GM18511 (cell line): ENCODE measurements at regions not wholly inside any gene's neighbourhood (a gene's known extent, or its start where the extent isn't known, plus 50 kb on each side); places are given as distances from the start of the nearest gene placed in this dataset.
"Not testable (repeated sequence)": the region's sequence is repeated elsewhere in the genome, so short reads cannot be mapped to it uniquely, and the experiment has no call there.

ENCODE experiments used
- ATAC-seq: cut with Tn5 transposase; IDR thresholded peaks from one replicate; pipeline ENCODE4 v1.9.1; 2021; ENCODE audit warnings: mild to moderate bottlenecking, moderate library complexity; ENCODE audit not compliant: unreplicated experiment

DNA sequence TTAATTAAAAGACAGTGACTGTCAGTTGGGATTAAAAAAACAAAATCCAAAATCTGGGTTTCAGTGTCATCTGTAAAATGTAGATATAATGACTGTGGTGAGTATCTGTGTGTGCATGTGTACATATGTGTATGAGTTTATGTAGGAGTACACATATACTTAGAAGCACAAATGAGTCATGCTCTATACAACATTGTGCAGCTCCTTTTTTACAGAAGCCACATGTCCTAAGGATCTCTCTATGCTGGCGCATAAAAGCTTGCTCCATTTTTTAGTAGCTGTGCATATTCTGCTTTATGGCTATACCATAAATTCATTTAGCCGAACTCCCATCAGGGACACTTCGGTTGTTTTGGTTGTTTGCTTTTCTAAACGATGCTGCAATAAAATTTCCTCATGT, 125.2 kb upstream of the EEF2KMT start:
- no peak for ATAC-seq

DNA sequence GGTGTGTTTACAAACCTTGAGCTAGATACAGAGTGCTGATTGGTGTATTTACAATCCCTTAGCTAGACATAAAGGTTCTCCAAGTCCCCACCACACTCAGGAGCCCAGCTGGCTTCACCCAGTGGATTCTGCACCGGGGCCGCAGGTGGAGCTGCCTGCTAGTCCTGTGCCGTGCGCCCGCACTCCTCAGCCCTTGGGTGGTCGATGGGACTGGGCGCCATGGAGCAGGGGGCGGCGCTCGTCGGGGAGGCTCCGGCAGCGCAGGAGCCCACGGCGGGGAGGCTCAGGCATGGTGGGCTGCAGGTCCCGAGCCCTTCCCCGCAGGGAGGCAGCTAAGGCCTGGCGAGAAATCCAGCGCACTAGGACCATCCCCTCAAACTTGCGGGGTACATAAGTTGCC, 124.2 kb upstream of the EEF2KMT start:
- ATAC-seq: not testable (repeated sequence)

DNA sequence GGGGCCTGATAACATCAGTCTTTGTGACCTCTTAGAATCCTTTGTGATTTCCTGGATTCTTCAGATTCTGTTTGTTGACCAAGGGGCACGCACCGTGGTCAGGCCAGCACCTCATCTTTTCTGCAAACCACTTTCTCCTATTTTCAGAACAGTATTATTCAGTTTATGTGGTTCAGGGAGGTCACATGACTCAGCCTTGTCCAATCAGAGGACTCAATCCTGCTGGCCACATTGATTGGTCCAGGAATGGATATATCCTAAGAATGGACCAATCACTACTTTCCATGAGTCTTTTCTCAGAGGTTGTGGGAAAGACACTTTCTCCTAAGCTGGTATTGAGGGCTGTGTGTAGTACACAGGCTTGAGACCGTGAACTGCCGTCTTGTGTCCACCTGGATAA, 123.1 kb upstream of the EEF2KMT start:
- ATAC-seq: no peak

DNA sequence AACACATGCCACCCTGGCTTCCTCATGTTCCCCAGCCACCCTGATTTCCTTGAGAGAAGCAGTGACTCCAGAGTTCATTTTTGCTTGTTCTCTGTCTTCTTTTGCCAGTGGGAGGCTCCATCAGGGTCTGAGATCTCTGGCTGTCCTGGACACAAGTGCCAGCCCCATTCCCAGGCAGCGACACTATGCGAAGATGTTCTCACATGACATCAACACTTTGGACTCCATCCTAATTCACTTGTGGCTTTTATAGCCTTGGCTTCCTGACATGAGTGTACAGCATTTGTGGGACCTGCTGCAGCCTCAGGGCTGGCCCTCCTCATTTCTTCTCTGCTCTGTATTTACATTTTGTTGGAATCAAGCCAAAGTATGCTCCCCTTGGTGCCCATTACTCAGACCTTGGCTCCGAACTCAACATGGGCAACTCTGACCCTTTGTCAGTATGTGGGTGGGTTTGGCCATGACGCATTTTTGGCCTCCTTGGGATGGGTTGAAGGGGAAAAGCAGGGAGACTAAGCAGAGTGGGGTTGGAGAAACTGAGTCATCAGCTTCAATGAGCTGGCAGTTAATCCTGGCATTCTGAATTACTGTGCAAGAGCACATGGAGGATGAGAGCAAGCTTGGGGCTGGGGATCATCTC, 119.0 kb upstream of the EEF2KMT start:
- no peak for ATAC-seq

DNA sequence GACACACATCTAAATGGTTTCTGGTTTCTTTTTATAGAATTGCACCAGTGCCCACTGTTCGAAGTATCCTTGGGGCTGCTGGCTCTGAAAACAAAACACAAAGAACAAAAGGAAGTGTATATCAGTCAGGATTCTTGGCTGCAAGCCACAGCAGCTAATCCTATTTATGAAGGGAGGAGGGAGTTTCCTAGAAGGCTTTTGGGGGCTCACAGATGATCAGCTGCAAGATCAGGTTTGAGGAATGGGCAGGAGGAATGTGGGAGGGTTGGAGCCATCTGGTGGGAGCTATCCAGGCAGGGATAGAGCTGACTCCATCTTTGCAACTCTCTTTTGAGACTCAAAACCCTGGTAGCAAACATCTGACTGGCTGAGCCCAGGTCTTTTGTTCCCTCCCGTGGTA, 118.3 kb upstream of the EEF2KMT start:
- ATAC-seq: no peak

DNA sequence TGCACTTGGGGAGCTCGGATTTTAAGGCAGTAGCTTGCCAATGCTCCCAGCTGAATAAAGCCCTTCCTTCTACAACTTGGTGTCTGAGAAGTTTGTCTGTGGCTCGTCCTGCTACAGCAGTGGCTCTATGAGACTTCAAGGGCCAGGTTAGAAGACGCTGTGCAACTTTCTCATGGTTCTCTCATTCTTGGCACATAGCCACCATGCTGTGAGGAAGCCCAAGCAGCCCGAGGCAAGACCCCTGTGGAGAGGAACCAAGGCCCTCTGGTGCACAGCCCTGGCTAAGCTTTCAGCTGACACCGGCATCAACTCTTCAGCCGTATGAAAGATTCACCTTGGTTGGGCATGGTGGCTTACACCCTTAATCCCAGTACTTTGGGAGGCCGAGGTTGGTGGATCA, 116.9 kb upstream of the EEF2KMT start:
- no peak for ATAC-seq

DNA sequence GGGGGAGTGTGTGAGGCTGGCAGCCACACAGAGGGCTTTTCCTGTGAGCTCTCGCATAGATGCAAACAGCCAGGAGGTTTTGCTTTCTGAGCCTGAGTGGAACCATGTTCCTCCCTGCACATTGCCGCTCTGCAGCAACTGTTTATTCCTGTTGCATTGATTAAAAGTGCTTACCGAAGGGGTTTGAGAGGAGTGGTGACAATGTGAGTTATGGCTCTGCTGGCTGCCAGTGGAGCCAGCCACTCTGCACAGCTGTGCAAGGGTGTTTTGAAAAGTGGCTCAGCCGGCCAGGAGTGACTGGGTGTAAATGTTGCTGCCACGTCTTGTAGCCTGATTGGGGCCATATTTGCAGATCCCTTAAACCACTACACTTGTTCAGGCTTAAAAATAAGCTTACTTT, 114.9 kb upstream of the EEF2KMT start:
- not testable (repeated sequence) for ATAC-seq

DNA sequence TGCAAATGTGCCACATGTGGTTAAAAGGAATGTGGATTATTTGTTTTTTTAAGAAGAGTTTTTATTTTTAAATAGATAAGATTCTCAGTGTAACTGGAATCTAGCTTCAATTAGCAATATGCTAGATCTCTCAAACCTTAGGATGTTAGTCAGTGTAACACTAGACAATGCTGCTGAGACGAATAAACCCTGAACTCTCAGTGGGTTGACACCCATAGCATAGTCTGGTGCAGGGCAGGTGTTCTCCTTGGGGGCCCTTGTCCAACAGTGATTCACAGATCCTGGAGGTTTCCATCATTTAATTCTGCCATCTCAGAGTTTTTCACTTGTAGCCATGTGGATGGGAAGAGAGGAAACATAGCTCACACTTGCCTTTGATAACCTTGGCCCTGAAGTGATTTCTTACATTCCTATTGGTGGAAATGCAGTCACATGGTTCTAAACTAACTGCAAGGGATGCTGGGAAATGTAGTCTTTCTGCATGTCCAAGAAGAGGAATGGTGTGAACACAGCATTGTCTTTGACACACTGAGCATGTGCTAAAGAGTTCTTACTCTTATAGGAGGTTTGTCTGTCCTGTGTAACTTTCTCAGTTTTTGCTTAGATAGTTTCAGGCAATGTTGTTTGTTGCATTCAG, 110.4 kb upstream of the EEF2KMT start:
- not testable (repeated sequence) for ATAC-seq

DNA sequence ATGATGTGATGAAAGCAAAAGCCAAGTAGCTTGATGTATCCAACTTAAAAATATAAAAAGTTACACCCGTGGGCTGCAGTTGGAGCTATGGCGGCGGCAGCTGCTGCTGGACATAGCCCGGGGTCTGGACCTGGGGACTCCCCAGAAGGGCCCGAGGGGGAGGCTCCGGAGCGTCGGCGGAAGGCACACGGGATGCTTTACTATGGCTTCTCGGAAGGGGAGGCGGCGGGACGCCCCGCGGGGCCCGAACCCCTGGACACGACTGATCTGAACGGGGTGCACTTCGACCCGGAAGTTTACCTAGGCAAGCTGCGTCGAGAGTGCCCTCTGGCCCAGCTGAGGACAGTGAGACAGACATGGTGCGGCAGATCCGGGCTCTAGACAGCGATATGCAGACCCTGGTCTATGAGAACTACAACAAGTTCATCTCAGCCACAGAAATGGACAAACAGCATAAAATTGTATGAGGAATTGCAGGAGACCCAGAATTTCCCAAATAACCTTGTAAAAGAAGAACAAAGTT, 109.5 kb upstream of the EEF2KMT start:
- ATAC-seq: no peak

DNA sequence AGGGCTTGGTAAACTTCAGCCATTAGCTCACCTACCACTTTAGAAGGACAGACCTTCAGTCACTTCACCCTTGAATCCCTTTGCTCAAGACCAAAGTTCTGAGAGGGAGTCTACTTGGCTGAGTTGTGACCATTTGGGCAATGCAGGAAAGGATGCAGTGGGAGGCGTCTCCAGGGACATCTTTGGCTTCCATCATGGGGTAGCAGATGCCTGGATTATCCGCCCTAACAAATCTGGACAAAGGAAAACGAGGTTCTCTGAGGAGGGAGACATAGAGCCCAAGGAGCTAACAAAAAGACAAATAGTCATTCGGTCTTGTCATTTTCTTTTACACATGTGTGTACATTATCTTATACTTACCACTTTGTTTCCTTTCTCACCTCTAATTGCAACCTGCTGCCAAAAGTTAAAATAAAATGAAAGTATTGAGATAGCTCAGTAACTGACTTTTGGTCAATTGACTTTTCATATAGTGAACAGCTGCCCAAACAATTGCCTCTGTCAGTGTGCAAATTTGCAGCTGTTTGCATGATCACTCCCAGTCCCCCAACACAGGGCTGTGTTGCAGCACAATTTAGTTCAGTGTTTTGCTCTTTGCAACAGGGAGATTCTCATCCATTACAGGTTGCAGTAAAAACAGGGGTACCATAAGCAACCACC, 108.9 kb upstream of the EEF2KMT start:
- no peak for ATAC-seq

DNA sequence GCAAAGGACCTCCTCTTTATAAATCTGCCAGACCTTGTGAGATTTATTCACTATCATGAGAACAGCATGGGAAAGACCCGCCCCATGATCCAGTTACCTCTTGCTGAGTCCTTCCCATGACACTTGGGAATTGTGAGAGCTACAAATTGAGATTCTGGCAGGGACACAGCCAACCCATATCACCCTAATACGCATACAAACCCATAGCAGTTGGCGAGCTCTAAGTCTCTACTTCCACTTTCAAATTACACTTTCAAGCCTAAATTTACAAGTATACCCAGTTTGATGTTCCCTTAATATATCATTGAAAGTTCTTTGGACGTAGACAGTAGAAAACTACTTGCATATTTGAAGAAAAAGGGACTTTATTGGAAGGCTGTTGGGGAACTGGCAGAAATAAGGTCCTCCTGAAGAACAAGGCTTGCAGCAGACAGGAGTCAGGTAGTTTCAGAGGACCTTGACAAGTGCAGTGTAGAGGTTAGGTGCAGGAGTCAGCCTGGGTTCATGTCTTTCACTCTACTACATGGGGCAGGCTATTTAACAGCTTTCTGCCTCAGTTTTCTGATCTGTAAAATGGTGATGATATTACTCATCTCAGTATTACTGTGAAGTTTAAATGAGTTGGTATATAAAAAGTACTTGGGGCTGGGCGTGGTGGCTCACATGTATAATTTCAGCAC, 107.9 kb upstream of the EEF2KMT start:
- ATAC-seq: peak; percentile 60

DNA sequence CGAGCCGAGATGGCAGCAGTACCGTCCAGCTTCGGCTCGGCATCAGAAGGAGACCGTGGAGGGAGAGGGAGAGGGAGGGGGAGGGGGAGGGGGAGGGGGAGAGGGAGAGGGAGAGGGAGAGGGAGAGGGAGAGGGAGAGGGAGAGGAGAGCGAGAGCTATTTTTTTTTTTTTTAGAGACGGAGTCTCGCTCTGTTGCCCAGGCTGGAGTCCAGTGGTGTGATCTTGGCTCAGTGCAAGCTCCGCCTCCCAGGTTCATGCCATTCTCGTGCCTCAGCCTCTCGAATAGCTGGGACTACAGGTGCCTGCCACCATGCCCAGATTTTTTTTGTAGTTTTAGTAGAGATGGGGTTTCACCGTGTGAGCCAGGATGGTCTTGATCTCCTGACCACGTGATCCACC, 106.1 kb upstream of the EEF2KMT start:
- ATAC-seq: not testable (repeated sequence)

DNA sequence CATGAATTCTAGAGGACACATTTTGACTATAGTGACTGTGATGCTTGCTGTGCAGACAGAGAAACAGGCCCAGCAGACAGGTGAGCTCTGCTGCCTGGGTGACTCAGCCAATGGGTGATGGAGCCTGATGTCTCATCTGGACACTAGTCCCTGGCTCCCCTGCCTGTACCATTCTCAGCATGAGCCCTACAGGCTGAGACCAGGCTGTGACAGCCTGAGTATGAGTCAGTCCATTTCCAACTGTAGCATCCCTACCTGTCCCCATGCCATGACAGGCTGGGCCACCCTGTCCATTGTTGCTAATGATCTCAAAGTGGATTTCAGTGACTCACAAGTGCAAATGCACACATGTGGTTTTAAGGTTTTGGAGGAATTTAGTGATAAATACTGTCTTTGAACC, 102.5 kb upstream of the EEF2KMT start:
- ATAC-seq: no peak

DNA sequence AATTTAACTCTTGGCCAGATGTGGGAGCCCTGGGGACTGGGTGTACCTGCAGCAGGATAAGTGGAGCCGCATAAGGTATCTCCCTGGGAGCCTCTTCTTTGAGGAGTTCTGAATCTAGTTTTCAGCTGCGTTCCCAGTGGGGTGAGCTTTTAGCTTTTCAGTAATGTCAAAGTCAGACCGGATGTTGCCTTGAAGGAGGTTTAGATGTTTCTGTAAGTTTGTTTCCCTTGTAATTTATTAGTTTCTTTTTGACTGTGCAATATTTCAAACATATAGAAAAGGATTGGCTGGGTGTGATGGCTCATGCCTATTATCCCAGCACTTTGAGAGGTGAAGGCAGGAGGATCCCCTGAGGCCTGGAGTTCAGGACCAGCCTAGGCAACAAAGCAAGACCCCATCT, 98.6 kb upstream of the EEF2KMT start:
- ATAC-seq: peak; percentile 81

DNA sequence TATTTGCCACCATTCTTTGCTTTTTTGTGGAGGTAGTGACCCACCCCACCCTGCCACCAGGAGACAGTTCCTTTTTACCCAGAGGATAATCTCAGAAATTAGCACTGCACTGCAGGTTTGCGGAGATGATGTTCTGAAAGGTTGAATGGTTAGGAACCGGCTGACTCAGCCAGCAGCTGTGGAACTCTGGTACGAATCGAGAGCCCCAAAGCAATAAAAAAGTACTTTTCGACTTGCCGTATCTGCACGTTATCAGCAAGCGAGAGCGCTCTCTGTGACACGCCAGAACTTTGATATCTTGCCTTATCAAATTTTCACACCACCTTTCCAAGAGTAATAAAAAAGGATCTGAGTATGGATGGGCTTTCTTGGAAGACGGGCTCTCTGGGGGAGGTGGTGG, 96.3 kb upstream of the EEF2KMT start:
- ATAC-seq: no peak

DNA sequence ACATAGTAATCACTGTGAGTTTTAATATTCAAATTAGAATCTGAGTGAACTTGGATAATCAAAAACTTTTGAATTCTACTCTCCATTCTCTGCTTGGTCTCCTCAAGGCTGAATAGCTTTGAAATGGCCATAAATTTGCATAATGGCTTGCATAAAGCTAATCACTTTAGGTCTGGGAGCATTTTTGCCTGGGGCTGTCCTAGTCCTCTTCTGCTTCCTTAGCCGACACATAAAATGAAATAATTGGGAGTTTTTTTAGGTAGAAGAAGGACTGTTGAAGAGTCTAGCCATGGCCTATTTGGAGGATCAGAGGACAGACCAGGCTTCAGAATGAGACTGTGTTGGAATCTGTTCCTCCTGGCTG, 91.4 kb upstream of the EEF2KMT start:
- ATAC-seq: no peak

DNA sequence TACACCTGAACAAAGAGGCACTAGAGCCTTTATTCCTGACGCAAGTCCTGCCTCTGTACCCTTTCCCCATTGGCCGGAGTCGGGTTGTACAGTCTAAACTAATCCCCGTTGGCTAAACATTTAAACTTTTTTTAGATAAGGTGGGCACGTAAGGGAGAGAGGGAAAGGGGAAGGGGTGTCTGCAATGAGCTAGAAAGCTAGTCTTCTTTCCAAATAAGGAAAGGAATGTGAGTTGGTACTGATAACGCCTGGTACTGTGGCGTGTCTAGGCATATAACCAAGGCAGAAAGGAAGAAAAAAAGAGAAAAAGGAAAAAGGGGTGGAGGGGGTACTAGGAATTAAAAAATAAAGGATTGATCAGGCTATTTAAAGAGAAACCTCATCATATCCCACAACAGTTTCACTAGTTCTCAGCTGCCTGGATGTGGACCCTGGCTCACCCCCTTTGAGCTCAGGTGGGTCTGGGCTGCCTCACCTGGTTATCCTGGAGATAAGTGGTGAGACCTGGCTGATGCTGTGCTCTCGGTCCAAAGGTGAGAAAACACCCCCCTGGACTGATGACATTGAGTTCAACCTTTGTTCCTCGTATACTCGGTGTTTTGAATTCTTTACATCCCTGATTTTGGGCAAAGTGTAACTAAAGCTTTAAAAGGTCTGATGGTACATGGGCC, 90.9 kb upstream of the EEF2KMT start:
- ATAC-seq: no peak

DNA sequence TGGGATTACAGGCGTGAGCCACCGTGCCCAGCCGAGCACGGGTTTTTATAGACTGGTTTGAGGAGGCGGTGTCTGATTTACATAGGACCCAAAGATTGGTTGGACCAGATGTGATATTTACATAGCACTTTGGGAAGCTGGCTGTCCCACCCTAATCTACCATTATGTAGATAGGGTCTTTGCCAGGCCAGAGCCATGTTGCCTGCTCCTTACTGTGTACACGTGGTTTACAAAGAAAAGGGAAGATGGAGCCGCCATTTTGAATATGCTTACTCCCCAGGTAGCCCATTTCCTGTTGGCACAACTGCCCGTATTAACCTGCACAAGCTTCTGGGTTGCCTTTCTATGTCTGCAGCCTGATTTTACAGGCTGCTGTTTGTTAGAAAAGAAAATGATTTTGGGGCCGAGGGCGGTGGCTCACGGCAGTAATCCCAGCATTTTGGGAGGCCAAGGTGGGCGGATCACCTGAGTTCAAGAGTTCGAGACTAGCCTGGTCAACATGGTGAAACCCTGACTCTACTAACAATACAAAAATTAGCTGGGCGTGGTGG, 89.9 kb upstream of the EEF2KMT start:
- no peak for ATAC-seq

DNA sequence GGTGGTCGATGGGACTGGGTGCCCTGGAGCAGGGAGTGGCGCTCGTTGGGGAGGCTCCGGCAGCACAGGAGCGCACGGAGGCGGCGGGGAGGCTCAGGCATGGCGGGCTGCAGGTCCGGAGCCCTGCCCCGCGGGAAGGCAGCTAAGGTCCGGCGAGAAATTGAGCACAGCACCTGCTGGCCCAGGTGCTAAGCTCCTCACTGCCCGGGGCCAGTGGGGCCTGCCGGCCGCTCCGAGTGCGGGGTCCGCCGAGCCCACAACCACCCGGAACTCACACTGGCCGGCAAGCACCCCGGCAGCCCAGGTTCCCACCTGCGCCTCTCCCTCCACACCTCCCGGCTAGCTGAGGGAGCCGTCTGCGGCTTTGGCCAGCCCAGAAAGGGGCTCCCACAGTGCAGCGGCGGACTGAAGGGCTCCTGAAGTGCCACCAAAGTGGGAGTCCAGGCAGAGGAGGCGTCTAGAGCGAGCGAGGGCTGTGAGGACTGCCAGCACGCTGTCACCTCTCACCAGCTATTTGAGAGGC, 88.8 kb upstream of the EEF2KMT start:
- ATAC-seq: no peak

DNA sequence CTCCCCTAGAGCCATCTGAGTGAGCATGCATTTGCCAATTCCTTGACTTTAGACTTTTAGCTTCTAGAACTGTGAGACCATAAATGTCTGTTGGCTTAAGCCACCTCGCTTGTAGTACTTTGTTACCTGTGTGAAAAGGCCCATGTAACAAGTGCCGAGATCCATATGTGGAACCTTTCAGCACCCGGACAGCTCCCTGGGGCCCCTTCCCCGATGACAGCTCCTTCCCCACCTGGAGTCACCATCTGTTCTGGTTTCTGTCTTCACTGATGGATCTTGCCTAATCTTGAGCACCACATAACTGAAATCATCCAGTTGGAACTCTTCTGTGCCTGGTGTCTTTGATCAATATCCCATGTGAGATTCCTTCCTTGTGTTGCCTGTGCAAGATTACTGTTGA, 78.9 kb upstream of the EEF2KMT start:
- ATAC-seq: no peak

DNA sequence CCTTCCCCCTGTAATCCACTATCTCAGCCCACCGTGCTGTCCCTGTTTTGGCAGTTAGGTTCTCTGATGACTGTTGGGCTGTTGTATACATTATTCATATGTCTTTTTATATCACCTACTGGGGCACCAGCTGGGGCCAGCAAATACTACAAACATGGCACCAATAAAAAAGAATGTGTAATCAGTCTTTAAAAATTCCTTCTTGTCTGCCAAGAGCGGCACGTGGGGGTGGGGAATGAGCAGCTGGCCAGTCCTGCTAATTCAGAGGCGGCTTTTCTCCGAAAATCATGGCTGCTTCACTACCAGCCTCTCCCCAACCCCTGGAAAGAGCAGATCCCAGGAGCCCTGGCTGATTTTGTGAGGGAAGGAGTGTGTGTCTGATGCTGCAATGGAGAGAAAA, 77.7 kb upstream of the EEF2KMT start:
- ATAC-seq: no peak
